Astrocyte of the hippocampus (primary cell): ENCODE measurements at regions not wholly inside any gene's neighbourhood (a gene's known extent, or its start where the extent isn't known, plus 50 kb on each side); places are given as distances from the start of the nearest gene placed in this dataset.

ENCODE experiments used
- DNase-seq: peaks from one replicate; pipeline ENCODE4 v3.0.0; 2011; ENCODE audit warnings: low read depth, low spot score

GRCh38 chr3:25091934-25092333 is 336.1 kb upstream of the RARB start:
- DNase-seq: no peak

GRCh38 chr3:25094932-25095685 is 333.0 kb upstream of the RARB start:
- no peak for DNase-seq

- no peak for DNase-seq
Observed at GRCh38 chr3:25096536-25096935, 331.5 kb upstream of the RARB start.

- DNase-seq: peak; percentile 69
Observed at GRCh38 chr3:25097023-25097422, 331.0 kb upstream of the RARB start.

GRCh38 chr3:25099666-25100065 is 328.4 kb upstream of the RARB start:
- no peak for DNase-seq

GRCh38 chr3:25103391-25103790 is 324.7 kb upstream of the RARB start:
- peak; percentile 21 for DNase-seq

GRCh38 chr3:25107918-25108617 is 320.0 kb upstream of the RARB start:
- DNase-seq: no peak

GRCh38 chr3:25110642-25111041 is 317.4 kb upstream of the RARB start:
- no peak for DNase-seq

- no peak for DNase-seq
Observed at GRCh38 chr3:25113891-25114290, 314.2 kb upstream of the RARB start.

- no peak for DNase-seq
Observed at GRCh38 chr3:25114532-25114931, 313.5 kb upstream of the RARB start.

GRCh38 chr3:25117005-25117593 is 311.0 kb upstream of the RARB start:
- DNase-seq: no peak

- no peak for DNase-seq
Observed at GRCh38 chr3:25119682-25120081, 308.4 kb upstream of the RARB start.

- no peak for DNase-seq
Observed at GRCh38 chr3:25120665-25121064, 307.4 kb upstream of the RARB start.

GRCh38 chr3:25125201-25125600 is 302.9 kb upstream of the RARB start:
- DNase-seq: no peak

GRCh38 chr3:25128735-25129134 is 299.3 kb upstream of the RARB start:
- DNase-seq: no peak

- peak; percentile 4 for DNase-seq
Observed at GRCh38 chr3:25130724-25131520, 297.1 kb upstream of the RARB start.

GRCh38 chr3:25133588-25133987 is 294.5 kb upstream of the RARB start:
- DNase-seq: no peak

GRCh38 chr3:25137606-25138005 is 290.5 kb upstream of the RARB start:
- DNase-seq: no peak

GRCh38 chr3:25139267-25139666 is 288.8 kb upstream of the RARB start:
- DNase-seq: no peak

GRCh38 chr3:25142609-25143355 is 285.3 kb upstream of the RARB start:
- no peak for DNase-seq

GRCh38 chr3:25143356-25144025 is 284.6 kb upstream of the RARB start:
- DNase-seq: no peak
